Stimulated activated naive CD8-positive, alpha-beta T cell treated with anti-CD3 and anti-CD28 coated beads, Interleukin-15, Interleukin-2, amounts not matched to agents 100 U/mL and 50 U/mL, for 24 hours (primary cell): ENCODE measurements at regions not wholly inside any gene's neighbourhood (a gene's known extent, or its start where the extent isn't known, plus 50 kb on each side); places are given as distances from the start of the nearest gene placed in this dataset.
"Not testable (repeated sequence)": the region's sequence is repeated elsewhere in the genome, so short reads cannot be mapped to it uniquely, and the experiment has no call there.

Source experiments
- ATAC-seq: fragments of 150-1000 bp; cut with Tn5 transposase; one replicate; pipeline ENCODE4 v1.10.0; 2021
- DNase-seq: peaks from one replicate; pipeline ENCODE4 v3.0.0; 2021

GRCh38 chr7:119945822-119946221, 327.2 kb upstream of the KCND2 start:
- ATAC-seq = no peak

GRCh38 chr7:119949053-119949452, 323.9 kb upstream of the KCND2 start:
- no peak for ATAC-seq
- DNase-seq = no peak

More at GRCh38 chr7:119945822-119946221, 327.2 kb upstream of the KCND2 start:
- DNase-seq = no peak

GRCh38 chr7:119950390-119951041, 322.5 kb upstream of the KCND2 start:
- DNase-seq, ATAC-seq: not testable (repeated sequence)

GRCh38 chr7:119951614-119952013, 321.4 kb upstream of the KCND2 start:
- not testable (repeated sequence) for DNase-seq, ATAC-seq

- ATAC-seq (no peak), DNase-seq (no peak)
These were observed 315.6 kb upstream of the KCND2 start for GRCh38 chr7:119957335-119957734.

GRCh38 chr7:119959811-119960210, 313.2 kb upstream of the KCND2 start:
- ATAC-seq = no peak
- no peak for DNase-seq

GRCh38 chr7:119963654-119964053, 309.3 kb upstream of the KCND2 start:
- ATAC-seq (no peak), DNase-seq (no peak)

GRCh38 chr7:119964065-119964464, 308.9 kb upstream of the KCND2 start:
- DNase-seq = no peak
- no peak for ATAC-seq

- no peak for ATAC-seq
These were observed 308.0 kb upstream of the KCND2 start for GRCh38 chr7:119964788-119965542.

GRCh38 chr7:119967221-119967620, 305.8 kb upstream of the KCND2 start:
- ATAC-seq = no peak
- no peak for DNase-seq

More at GRCh38 chr7:119964788-119965542, 308.0 kb upstream of the KCND2 start:
- no peak for DNase-seq

- DNase-seq, ATAC-seq: not testable (repeated sequence)
These were observed 304.6 kb upstream of the KCND2 start for GRCh38 chr7:119968411-119968810.

- no peak for DNase-seq
- ATAC-seq = no peak
These were observed 303.9 kb upstream of the KCND2 start for GRCh38 chr7:119969054-119969453.

GRCh38 chr7:119969763-119970162, 303.2 kb upstream of the KCND2 start:
- no peak for ATAC-seq
- no peak for DNase-seq

GRCh38 chr7:119974972-119975371, 298.0 kb upstream of the KCND2 start:
- no peak for DNase-seq
- ATAC-seq = no peak

- no peak for ATAC-seq
- no peak for DNase-seq
These were observed 290.1 kb upstream of the KCND2 start for GRCh38 chr7:119982884-119983283.

GRCh38 chr7:119983468-119983867, 289.5 kb upstream of the KCND2 start:
- ATAC-seq (peak; percentile 32), DNase-seq (no peak)

- DNase-seq (no peak), ATAC-seq (no peak)
These were observed 288.7 kb upstream of the KCND2 start for GRCh38 chr7:119984247-119984646.

GRCh38 chr7:119988401-119988800, 284.6 kb upstream of the KCND2 start:
- ATAC-seq (no peak), DNase-seq (no peak)

GRCh38 chr7:119994928-119995327, 278.0 kb upstream of the KCND2 start:
- DNase-seq (no peak), ATAC-seq (no peak)

GRCh38 chr7:119996634-119997033, 276.3 kb upstream of the KCND2 start:
- DNase-seq (no peak), ATAC-seq (no peak)

GRCh38 chr7:119999738-120000475, 273.1 kb upstream of the KCND2 start:
- DNase-seq (no peak), ATAC-seq (no peak)

GRCh38 chr7:120005720-120006119, 267.3 kb upstream of the KCND2 start:
- ATAC-seq = no peak

GRCh38 chr7:120014301-120014700, 258.7 kb upstream of the KCND2 start:
- ATAC-seq, DNase-seq: not testable (repeated sequence)

More at GRCh38 chr7:120005720-120006119, 267.3 kb upstream of the KCND2 start:
- DNase-seq = no peak
